Osteoblast (primary cell): ENCODE measurements at regions not wholly inside any gene's neighbourhood (a gene's known extent, or its start where the extent isn't known, plus 50 kb on each side); places are given as distances from the start of the nearest gene placed in this dataset.

Experiments used
- DNase-seq: peaks from one replicate; pipeline ENCODE4 v3.0.0; 2011; ENCODE audit warnings: low spot score, mixed read lengths; ENCODE audit not compliant: insufficient read length; ENCODE audit errors: missing footprints
- H2AFZ ChIP-seq: 2 replicates; pipeline ENCODE4 v1.6.0; 2011; ENCODE audit warnings: mild to moderate bottlenecking, low read length
- H3K27ac ChIP-seq: 2 replicates; pipeline ENCODE4 v1.5.1; 2011; ENCODE audit warnings: mild to moderate bottlenecking, low read depth, low read length, moderate library complexity
- H3K27me3 ChIP-seq: 2 replicates; pipeline ENCODE4 v1.6.0; 2012; ENCODE audit warnings: mild to moderate bottlenecking, control low read depth, inconsistent platforms, low read length, moderate library complexity; ENCODE audit not compliant: insufficient read depth
- H3K36me3 ChIP-seq: 2 replicates; pipeline ENCODE4 v1.5.1; 2011; ENCODE audit warnings: mild to moderate bottlenecking, low read length, control low read depth, moderate library complexity; ENCODE audit not compliant: insufficient read depth
- H3K4me1 ChIP-seq: 2 replicates; pipeline ENCODE4 v1.5.1; 2011; ENCODE audit warnings: mild to moderate bottlenecking, low read length, control low read depth, moderate library complexity; ENCODE audit not compliant: insufficient read depth
- H3K4me2 ChIP-seq: 2 replicates; pipeline ENCODE4 v1.6.0; 2011; ENCODE audit warnings: mild to moderate bottlenecking, low read length; ENCODE audit not compliant: insufficient read depth
- H3K4me3 ChIP-seq: fragments of 200-600 bp; sonication (generic); 3 replicates; pipeline ENCODE4 v1.5.1; 2012; ENCODE audit warnings: mild to moderate bottlenecking, low read length, inconsistent platforms; ENCODE audit not compliant: insufficient read depth
- H3K79me2 ChIP-seq: 2 replicates; pipeline ENCODE4 v1.6.0; 2012; ENCODE audit warnings: mild to moderate bottlenecking, low read length, control low read depth, inconsistent platforms; ENCODE audit not compliant: insufficient read depth
- H3K9me3 ChIP-seq: 2 replicates; pipeline ENCODE4 v1.5.1; 2011; ENCODE audit warnings: low read depth, low read length, control low read depth
- H4K20me1 ChIP-seq: 2 replicates; pipeline ENCODE4 v1.6.0; 2012; ENCODE audit warnings: mild to moderate bottlenecking, low read length, control low read depth; ENCODE audit not compliant: insufficient read depth
- CTCF ChIP-seq: IDR thresholded peaks from 2 replicates; pipeline ENCODE4 v1.5.1; 2011; ENCODE audit warnings: mild to moderate bottlenecking, low read depth, low read length, moderate library complexity; ENCODE audit errors: extremely low read depth

- no peak for DNase-seq
- Histone ChIP-seq H3K27ac (no peak overlapping the region), H3K9me3 (no peaks in the 10 kb centered on the region), H3K27me3 (no peaks in the 10 kb centered on the region), H3K4me1 (no peaks in the 10 kb centered on the region), H3K79me2 (no peaks in the 10 kb centered on the region), H3K4me2 (no peak overlapping the region), H2AFZ (no peak overlapping the region), H4K20me1 (no peaks in the 10 kb centered on the region), H3K36me3 (no peaks in the 10 kb centered on the region), H3K4me3 (no peak overlapping the region)
- no peak for TF ChIP-seq CTCF
Observed at GRCh38 chr18:65039578-65039977, 711.2 kb upstream of the CDH7 start.

- H3K4me1 ChIP-seq = no peaks in the 10 kb centered on the region
- no peaks in the 10 kb centered on the region for H3K27me3 ChIP-seq
- H3K9me3 ChIP-seq = no peaks in the 10 kb centered on the region
- no peak for DNase-seq
- H3K4me2 ChIP-seq = no peak overlapping the region
- no peak overlapping the region for H3K27ac ChIP-seq
- no peak for TF ChIP-seq CTCF
- no peaks in the 10 kb centered on the region for H3K36me3 ChIP-seq
- H2AFZ ChIP-seq = no peak overlapping the region
- H4K20me1 ChIP-seq = no peaks in the 10 kb centered on the region
- no peak overlapping the region for H3K4me3 ChIP-seq
- H3K79me2 ChIP-seq = no peaks in the 10 kb centered on the region
Observed at GRCh38 chr18:65035701-65036100, 715.1 kb upstream of the CDH7 start.

- no peak for DNase-seq
- no peaks in the 10 kb centered on the region for H4K20me1 ChIP-seq
Observed at GRCh38 chr18:65025756-65026155, 725.1 kb upstream of the CDH7 start.

GRCh38 chr18:65021021-65021420, 729.8 kb upstream of the CDH7 start:
- no peaks in the 10 kb centered on the region for H4K20me1 ChIP-seq
- TF ChIP-seq CTCF = no peak
- H3K9me3 ChIP-seq = peaks cover 12% of the 10 kb centered on the region
- H3K36me3 ChIP-seq = no peaks in the 10 kb centered on the region
- H2AFZ ChIP-seq = no peak overlapping the region
- no peaks in the 10 kb centered on the region for H3K79me2 ChIP-seq
- DNase-seq = no peak
- no peaks in the 10 kb centered on the region for H3K4me1 ChIP-seq
- no peak overlapping the region for H3K4me2 ChIP-seq
- no peak overlapping the region for H3K4me3 ChIP-seq
- H3K27ac ChIP-seq = no peak overlapping the region
- no peaks in the 10 kb centered on the region for H3K27me3 ChIP-seq

More at GRCh38 chr18:65025756-65026155, 725.1 kb upstream of the CDH7 start:
- Histone ChIP-seq H3K4me2 (no peak overlapping the region), H3K27me3 (no peaks in the 10 kb centered on the region), H3K4me3 (no peak overlapping the region), H3K27ac (no peak overlapping the region), H3K79me2 (no peaks in the 10 kb centered on the region), H3K4me1 (no peaks in the 10 kb centered on the region), H3K36me3 (no peaks in the 10 kb centered on the region), H3K9me3 (peaks cover 13% of the 10 kb centered on the region), H2AFZ (no peak overlapping the region)
- TF ChIP-seq CTCF = no peak
